CD4-positive, alpha-beta T cell treated with Interleukin-17A for 4 hours (primary cell): ENCODE measurements at regions not wholly inside any gene's neighbourhood (a gene's known extent, or its start where the extent isn't known, plus 50 kb on each side); places are given as distances from the start of the nearest gene placed in this dataset.

Experiments used
- DNase-seq: peaks from one replicate; pipeline ENCODE4 v3.0.0-alpha.2; 2020; ENCODE audit warnings: mixed read lengths

DNA sequence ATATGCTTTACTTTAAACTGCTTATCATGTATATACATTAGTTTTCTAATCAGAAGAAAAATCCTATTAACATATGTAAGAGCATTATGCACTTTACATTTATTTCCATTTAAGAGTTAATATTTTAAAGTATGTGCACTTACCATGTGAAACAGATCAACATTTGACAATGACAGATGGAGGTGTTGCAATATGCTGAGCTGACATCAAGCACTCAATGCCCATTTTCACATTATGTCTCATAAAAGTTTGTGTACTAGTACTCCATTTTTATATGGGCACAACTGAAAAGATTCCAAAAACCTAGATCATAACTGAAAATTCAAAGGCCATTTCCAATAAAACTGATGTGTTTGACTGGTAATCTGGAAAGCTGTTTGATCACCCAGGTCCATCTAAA, 420.9 kb upstream of the SOX9 start:
- DNase-seq, result no peak

DNA sequence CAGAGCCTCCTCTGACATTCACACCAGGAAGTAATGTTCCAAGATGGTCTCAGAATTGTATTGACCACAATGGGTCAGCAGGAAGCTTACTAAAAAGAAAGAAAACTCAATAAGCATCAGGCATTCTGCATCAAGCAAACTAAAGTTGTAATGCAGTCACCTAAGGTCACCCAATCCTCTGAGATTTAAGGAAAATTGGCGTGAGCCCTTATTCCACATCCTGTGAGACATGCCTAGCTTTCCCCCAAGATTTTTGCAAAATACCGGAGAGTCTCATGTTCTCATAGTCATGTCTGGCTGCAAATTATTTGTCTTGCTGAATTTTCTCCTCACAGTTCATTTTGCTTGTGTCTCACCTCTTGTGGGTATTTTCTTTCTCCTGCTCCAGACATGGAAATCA, 417.1 kb upstream of the SOX9 start:
- DNase-seq, result no peak

DNA sequence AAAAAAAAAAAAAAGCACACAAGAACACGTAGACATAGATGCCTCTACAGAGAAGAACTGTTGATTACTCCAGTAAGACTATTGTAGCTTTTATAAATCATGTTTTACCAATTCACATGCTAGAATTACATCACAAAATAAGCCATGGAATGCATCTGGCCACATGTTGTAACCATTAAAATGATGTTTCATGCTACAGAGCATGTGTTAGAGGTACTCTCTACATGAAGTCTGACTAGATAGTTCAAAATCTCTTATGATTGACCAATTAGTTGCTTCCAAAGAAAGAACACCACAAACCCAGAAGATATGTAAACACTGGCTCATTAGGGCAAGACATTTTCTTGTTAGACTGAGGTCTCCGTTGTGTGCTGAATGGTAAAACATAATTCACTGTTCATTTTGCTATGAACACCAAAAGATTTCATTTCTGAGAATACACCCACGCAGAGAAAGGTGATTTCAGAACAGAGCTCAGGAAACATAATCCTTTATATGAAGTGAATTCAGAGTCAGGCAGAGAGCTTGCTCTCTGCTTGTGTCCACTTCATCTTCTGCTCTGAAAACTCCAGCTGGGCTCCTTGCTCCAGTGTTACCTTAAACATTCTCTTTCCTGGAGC, 411.4 kb upstream of the SOX9 start:
- DNase-seq, result no peak

DNA sequence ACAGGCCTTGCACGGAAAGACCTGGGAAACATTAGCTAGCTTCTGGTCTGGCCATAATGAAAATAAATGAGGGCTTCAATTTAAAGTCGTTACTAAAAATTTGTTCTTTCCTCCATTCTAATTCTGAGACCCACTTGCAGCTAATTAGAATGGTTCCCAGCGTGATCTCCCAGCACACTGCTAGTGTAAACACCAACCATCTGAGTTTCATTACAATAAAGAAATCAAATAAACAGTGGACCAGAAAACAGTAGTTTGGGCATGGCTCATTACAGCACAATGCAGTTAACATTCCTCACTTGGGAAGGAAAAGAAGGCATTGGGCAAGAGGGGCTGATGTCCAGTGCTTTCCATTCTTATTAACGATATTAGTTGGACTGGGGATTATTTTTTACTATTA, 410.9 kb upstream of the SOX9 start:
- no peak for DNase-seq

GRCh38 chr17:71710816-71711215, 410.0 kb upstream of the SOX9 start:
- no peak for DNase-seq

DNA sequence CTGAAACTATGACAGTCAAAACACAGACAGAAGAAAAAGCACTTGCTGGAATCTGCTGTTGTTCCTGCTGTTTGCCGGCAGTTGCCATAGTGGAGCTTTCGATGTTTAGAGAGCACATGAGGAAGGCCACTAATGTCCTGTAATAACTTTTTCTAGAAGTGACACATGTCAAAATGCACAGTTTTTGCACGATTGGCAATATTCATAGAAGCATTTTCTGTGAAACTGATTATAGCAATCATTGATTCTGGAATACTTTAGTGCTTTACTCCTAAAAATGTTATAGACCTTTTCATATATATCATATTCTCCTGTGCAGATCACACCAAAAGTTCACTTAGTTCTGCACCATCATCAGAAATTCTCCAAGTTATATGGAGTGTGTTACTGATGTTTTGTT, 407.0 kb upstream of the SOX9 start:
- no peak for DNase-seq

- no peak for DNase-seq
Measured at GRCh38 chr17:71724339-71724738, 396.5 kb upstream of the SOX9 start.

DNA sequence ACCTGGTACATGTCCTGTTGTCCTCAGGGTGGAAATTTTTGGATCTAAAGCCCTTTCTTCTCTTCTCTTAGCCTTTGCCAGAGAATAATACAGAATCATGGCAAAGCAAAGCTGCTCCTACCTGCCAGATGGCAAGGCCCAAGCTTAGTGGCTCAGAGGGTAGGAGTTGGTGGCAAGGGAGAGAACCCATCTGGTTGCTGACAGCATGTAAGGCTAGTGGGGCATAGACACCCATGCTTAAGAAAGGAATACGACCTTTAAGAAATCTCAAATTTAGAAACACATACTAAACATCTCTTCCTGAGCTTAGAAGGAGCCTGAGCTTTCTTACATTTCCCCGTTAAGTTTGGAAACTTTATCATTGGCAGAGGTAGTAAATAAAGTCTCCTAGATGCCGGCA, 395.0 kb upstream of the SOX9 start:
- DNase-seq, result no peak

DNA sequence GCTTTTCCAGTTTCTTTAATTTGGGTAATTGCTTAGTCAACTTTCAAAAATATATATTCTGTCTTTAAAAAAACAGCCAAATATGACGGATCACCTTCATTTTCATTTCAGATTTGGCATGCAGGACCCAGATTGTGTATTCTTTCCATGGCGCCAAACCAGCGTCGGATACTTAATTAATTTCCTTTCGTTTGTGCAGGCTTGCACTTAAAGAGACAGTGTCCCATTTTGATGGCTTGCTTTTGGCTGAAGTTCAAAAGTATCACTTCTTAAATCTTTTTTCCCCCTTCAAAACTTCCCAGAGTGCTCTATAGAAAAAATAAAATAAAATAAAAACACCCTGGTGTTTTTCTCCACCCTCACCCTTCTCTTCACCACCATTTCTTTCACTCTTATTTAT, 394.5 kb upstream of the SOX9 start:
- no peak for DNase-seq

- DNase-seq, result no peak
Measured at GRCh38 chr17:71727292-71727691, 393.5 kb upstream of the SOX9 start.

DNA sequence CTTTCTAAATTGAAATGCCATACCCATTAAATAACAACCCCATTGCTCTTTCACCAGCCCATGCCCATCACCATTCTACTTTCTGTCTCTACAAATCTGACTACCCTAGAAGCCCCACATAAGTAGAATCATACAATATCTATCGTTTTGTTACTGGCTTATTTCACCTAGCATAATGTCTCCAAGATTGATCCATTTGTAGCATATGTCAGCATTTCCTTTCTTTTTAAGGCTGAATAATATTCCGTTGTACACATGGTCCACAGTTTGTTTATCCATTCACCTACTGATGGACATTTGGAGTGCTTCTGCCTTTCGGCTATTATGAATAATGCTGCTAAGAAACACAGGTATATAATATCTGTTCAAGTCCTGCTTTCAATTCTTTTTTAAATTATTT, 393.1 kb upstream of the SOX9 start:
- DNase-seq, result no peak

GRCh38 chr17:71730871-71731270, 389.9 kb upstream of the SOX9 start:
- DNase-seq, result no peak

DNA sequence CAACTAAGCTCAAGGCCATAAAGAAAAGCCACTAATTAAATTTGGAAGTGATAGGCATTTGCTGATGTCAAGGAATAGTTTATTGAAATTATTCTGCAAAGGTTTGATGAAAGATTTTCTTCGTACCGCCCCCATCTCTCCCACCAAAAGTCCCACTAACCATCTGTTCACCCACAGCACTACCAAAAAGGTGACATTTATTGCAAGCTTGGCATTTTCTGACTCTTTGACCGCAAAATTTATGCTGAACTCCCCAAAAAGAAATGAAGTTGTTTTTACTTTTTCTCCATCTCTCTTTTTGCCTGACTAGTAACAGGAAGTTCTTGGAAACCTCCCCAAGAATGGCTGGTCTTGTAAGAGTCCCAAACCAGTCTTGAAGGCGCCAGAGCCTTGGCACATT, 384.9 kb upstream of the SOX9 start:
- no peak for DNase-seq

DNA sequence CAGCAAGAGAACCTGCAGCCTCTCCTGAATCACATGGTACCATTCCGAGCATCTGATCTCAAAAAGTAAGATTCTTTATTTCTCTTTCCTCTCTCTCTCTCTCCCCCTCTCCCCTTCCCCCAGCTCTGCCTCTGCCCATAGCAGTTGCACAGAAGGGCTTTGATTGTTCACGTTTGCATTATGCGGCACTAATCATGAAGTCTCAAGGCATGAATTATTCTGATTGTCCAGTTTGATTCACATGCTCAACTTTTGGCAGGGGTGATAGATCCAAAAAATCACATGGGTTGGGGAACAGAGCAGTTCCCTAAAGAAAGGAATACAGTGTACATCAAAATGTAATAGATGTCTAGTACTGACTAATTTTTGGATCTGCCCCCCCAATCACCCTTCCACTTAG, 380.0 kb upstream of the SOX9 start:
- no peak for DNase-seq

- no peak for DNase-seq
Measured at GRCh38 chr17:71741836-71742235, 379.0 kb upstream of the SOX9 start.

DNA sequence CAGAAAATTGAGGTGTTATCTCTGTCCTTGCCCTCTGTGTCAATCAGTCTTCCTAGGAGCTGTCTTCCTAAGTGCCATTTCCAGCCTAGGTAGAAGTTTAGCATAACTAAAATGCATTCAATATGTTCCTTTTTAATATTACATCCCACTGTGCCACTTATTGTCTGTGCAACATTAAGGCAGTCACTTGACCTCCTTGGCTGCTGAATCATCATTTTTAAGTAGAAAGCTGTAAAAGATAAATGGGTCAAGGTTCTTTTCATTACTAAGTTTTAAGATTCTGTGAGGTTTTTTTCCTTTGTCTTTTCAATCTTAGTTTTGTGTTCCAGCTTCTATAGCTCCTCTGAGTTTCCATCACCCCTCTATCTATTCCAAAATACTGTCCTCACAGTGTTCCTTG, 371.9 kb upstream of the SOX9 start:
- no peak for DNase-seq

DNA sequence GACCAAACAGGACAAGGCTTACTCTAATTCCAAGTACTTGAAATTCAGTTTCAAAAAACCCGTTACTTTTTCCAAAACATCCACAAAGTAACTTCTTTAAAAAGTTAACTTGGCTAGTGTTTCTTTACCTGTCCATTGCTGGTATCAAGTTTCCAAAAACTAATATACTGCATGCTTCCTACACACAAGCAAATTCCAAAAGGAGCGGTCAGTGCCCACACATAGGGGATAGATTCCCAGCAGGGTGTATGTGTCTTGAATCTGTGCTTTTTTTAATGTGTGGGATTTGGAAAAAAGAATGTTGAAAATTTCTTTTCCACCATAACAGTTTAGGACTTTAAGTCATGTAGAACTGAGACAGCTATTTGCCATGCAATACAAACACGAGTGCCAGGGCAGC, 367.8 kb upstream of the SOX9 start:
- DNase-seq, result no peak

- no peak for DNase-seq
Measured at GRCh38 chr17:71757156-71757555, 363.7 kb upstream of the SOX9 start.

DNA sequence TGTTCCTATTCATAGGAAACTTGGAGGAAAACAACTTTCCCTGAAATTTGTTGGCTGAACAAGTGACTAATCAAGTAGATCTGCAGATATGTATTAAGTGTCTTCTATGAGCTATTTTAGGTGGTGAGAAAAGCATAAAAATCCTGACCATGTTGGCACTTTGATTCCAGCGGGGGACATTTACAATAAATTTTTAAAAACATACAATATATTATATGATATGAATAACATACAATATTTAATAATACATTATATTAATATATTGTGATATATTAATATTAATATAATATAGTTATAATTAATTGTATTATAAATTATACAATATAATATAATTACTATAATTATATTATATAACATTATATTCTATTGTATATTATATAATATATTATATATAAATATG, 362.9 kb upstream of the SOX9 start:
- no peak for DNase-seq

GRCh38 chr17:71759422-71760060, 361.3 kb upstream of the SOX9 start:
- no peak for DNase-seq

DNA sequence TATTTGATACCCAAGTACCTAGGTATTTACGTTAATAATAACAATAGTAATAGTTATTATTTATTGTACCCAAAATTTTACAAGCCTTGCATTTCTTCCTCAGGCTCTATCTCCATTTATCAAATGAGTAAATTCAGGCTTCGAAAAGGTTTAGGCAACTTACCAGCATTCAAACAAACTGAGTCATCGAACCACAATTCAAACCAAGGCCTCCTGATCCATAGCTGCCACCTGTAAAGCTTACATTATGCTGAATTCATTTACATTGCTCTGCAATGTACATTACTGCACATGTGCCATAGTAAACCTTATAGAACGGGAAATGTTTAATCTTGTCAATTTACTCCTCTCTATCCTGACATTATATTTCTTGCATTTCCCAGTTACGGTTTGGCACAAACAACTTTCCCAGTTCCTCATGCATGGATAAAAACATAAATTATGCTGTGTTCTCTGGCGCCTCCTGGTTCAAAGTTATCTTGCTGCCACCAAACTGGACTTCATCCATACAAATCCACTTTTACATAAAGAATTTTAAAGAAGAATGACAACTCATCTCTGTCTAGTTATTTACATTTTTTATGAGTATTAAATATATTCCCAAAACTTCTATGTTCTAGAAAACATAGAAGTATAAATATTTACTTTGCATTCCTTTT, 360.6 kb upstream of the SOX9 start:
- no peak for DNase-seq

DNA sequence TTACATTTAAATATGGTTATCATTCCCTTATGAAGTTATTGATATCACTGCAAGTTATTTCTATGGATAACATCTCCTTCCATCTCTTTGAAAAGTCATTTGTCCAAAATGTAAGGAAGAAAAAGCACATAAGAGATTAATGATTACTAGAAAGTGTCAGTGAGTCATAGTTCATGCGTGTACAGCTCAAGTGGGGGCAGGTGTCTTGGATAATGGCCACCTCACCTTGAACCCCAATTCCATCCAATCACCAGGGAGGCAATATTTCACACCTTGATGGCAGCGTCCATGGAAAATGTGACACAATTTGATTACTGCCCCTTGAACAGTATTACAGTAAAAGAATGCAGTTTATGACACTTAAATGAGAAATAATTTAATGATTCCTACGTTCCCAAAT, 358.3 kb upstream of the SOX9 start:
- DNase-seq, result no peak

GRCh38 chr17:71764505-71764904, 356.3 kb upstream of the SOX9 start:
- no peak for DNase-seq

- DNase-seq, result no peak
Measured at GRCh38 chr17:71765437-71765836, 355.4 kb upstream of the SOX9 start.

DNA sequence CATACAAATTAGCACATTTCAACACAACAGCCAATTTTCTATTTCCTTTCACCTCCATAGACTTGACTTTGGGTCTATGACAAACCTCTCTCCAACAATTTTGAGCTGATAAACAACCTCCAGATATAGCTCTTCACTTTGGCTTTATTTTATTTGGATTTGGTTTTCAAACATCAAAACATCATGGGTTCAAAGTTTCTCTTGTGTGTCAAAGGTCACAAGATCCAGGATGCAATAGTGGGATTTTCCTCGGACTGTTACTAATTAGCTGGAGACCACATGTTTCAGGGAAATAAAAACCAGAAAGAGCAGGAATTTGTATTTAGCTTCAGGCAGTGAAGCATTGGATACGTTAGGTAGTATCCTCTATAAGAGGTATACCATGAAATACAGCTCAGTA, 351.0 kb upstream of the SOX9 start:
- DNase-seq, result no peak
